ENCODE measurements at regions not wholly inside any gene's neighbourhood (a gene's known extent, or its start where the extent isn't known, plus 50 kb on each side); places are given as distances from the start of the nearest gene placed in this dataset.

GRCh38 chr21:38561205-38561604 lies 62.9 kb upstream of the ERG start (continued):
- TF ChIP-seq DMAP1 (CRISPR knock-in tag; IDR thresholded peaks at IDR 0.05) (no peak), PAXIP1 (CRISPR knock-in tag; conservative IDR thresholded peaks at IDR 0.05) (0 out of 2 replicates have a peak, but pooled peaks have one; percentile 8), ZBTB42 (CRISPR knock-in tag; IDR thresholded peaks at IDR 0.05) (no peak), PRMT3 (CRISPR knock-in tag; IDR thresholded peaks at IDR 0.05; ENCODE audit: borderline replicate concordance, low read depth) (no peak), SOX5 (CRISPR knock-in tag; IDR thresholded peaks at IDR 0.05; ENCODE audit: borderline replicate concordance) (peak; percentile 58; the same call in 1 of the 2 replicates)
- TF ChIP-seq, protein P1, sequence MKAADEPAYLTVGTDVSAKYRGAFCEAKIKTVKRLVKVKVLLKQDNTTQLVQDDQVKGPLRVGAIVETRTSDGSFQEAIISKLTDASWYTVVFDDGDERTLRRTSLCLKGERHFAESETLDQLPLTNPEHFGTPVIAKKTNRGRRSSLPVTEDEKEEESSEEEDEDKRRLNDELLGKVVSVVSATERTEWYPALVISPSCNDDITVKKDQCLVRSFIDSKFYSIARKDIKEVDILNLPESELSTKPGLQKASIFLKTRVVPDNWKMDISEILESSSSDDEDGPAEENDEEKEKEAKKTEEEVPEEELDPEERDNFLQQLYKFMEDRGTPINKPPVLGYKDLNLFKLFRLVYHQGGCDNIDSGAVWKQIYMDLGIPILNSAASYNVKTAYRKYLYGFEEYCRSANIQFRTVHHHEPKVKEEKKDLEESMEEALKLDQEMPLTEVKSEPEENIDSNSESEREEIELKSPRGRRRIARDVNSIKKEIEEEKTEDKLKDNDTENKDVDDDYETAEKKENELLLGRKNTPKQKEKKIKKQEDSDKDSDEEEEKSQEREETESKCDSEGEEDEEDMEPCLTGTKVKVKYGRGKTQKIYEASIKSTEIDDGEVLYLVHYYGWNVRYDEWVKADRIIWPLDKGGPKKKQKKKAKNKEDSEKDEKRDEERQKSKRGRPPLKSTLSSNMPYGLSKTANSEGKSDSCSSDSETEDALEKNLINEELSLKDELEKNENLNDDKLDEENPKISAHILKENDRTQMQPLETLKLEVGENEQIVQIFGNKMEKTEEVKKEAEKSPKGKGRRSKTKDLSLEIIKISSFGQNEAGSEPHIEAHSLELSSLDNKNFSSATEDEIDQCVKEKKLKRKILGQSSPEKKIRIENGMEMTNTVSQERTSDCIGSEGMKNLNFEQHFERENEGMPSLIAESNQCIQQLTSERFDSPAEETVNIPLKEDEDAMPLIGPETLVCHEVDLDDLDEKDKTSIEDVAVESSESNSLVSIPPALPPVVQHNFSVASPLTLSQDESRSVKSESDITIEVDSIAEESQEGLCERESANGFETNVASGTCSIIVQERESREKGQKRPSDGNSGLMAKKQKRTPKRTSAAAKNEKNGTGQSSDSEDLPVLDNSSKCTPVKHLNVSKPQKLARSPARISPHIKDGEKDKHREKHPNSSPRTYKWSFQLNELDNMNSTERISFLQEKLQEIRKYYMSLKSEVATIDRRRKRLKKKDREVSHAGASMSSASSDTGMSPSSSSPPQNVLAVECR (CRISPR knock-in tag; IDR thresholded peaks at IDR 0.05; ENCODE audit: borderline replicate concordance): no peak
- TF ChIP-seq, protein P2, sequence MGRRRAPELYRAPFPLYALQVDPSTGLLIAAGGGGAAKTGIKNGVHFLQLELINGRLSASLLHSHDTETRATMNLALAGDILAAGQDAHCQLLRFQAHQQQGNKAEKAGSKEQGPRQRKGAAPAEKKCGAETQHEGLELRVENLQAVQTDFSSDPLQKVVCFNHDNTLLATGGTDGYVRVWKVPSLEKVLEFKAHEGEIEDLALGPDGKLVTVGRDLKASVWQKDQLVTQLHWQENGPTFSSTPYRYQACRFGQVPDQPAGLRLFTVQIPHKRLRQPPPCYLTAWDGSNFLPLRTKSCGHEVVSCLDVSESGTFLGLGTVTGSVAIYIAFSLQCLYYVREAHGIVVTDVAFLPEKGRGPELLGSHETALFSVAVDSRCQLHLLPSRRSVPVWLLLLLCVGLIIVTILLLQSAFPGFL (CRISPR knock-in tag; IDR thresholded peaks at IDR 0.05): no peak
- TF ChIP-seq, protein P3, sequence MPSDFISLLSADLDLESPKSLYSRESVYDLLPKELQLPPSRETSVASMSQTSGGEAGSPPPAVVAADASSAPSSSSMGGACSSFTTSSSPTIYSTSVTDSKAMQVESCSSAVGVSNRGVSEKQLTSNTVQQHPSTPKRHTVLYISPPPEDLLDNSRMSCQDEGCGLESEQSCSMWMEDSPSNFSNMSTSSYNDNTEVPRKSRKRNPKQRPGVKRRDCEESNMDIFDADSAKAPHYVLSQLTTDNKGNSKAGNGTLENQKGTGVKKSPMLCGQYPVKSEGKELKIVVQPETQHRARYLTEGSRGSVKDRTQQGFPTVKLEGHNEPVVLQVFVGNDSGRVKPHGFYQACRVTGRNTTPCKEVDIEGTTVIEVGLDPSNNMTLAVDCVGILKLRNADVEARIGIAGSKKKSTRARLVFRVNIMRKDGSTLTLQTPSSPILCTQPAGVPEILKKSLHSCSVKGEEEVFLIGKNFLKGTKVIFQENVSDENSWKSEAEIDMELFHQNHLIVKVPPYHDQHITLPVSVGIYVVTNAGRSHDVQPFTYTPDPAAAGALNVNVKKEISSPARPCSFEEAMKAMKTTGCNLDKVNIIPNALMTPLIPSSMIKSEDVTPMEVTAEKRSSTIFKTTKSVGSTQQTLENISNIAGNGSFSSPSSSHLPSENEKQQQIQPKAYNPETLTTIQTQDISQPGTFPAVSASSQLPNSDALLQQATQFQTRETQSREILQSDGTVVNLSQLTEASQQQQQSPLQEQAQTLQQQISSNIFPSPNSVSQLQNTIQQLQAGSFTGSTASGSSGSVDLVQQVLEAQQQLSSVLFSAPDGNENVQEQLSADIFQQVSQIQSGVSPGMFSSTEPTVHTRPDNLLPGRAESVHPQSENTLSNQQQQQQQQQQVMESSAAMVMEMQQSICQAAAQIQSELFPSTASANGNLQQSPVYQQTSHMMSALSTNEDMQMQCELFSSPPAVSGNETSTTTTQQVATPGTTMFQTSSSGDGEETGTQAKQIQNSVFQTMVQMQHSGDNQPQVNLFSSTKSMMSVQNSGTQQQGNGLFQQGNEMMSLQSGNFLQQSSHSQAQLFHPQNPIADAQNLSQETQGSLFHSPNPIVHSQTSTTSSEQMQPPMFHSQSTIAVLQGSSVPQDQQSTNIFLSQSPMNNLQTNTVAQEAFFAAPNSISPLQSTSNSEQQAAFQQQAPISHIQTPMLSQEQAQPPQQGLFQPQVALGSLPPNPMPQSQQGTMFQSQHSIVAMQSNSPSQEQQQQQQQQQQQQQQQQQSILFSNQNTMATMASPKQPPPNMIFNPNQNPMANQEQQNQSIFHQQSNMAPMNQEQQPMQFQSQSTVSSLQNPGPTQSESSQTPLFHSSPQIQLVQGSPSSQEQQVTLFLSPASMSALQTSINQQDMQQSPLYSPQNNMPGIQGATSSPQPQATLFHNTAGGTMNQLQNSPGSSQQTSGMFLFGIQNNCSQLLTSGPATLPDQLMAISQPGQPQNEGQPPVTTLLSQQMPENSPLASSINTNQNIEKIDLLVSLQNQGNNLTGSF (CRISPR knock-in tag; IDR thresholded peaks at IDR 0.05): no peak
